SK-N-SH treated with all-trans-retinoic acid at 6 μM for 48 hours (cell line): ENCODE measurements at regions not wholly inside any gene's neighbourhood (a gene's known extent, or its start where the extent isn't known, plus 50 kb on each side); places are given as distances from the start of the nearest gene placed in this dataset.
"Not testable (repeated sequence)": the region's sequence is repeated elsewhere in the genome, so short reads cannot be mapped to it uniquely, and the experiment has no call there.

Experiments used
- ARNTL ChIP-seq: fragments of 450-650 bp; formaldehyde crosslinking; IDR thresholded peaks from 2 replicates; pipeline ENCODE4 v1.5.0; 2020; ENCODE audit warnings: low read depth, mild to moderate bottlenecking, moderate library complexity, borderline replicate concordance
- BACH2 ChIP-seq: fragments of 250-450 bp; sonication (Bioruptor Pico); IDR thresholded peaks from 2 replicates; pipeline ENCODE4 v1.9.0; 2021; ENCODE audit warnings: mild to moderate bottlenecking, borderline replicate concordance
- ISL1 ChIP-seq: fragments of 250-450 bp; sonication (Bioruptor Pico); IDR thresholded peaks from 2 replicates; pipeline ENCODE4 v2.1.2; 2022; ENCODE audit warnings: mild to moderate bottlenecking, moderate library complexity
- RARB ChIP-seq: fragments of 250-450 bp; sonication (Bioruptor Pico); IDR thresholded peaks from 2 replicates; pipeline ENCODE4 v1.8.0; 2021; ENCODE audit warnings: mild to moderate bottlenecking, moderate library complexity
- TCF4 ChIP-seq: fragments of 250-450 bp; sonication (Bioruptor Pico); IDR thresholded peaks from 2 replicates; pipeline ENCODE4 v1.8.0; 2021; ENCODE audit warnings: mild to moderate bottlenecking, moderate library complexity, borderline replicate concordance
- TOX ChIP-seq: fragments of 250-450 bp; sonication (Bioruptor Pico); IDR thresholded peaks from 2 replicates; pipeline ENCODE4 v1.8.0; 2021; ENCODE audit warnings: mild to moderate bottlenecking, moderate library complexity, borderline replicate concordance
- ZFP3 ChIP-seq: fragments of 250-450 bp; sonication (Bioruptor Pico); IDR thresholded peaks from 2 replicates; pipeline ENCODE4 v1.5.0; 2020; ENCODE audit warnings: mild to moderate bottlenecking, moderate library complexity
- TF ChIP-seq, protein P1 (sequence below): fragments of 250-450 bp; sonication (Bioruptor Pico); IDR thresholded peaks from 2 replicates; pipeline ENCODE4 v1.8.0; 2021; ENCODE audit warnings: low read depth, mild to moderate bottlenecking, moderate library complexity, borderline replicate concordance

DNA sequence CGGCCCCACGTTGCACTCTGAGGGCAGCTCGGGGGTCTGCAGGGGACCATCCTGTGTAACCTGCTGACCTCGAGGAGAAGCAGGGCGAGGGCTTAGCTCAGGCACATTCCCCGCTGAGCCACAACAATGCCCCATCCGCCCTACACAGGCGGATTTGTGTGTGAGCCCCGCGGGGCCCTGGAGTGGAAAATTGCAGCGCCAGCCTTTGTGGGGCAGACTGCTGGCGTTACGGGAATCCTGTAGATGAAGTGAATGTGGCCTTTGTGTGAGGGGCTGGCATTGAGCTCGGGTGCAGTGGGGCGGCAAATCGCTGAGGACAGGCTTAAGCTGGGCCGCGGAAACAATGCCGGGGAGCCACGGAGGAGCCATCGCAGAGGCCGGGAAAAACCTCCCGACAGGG is 3970.3 kb upstream of the TPTE start:
- TF ChIP-seq TOX (CRISPR knock-in tag); ZFP3 (CRISPR knock-in tag); TCF4; ISL1 (CRISPR knock-in tag); RARB; ARNTL (CRISPR knock-in tag); BACH2 (CRISPR knock-in tag): not testable (repeated sequence)
- TF ChIP-seq, protein P1, sequence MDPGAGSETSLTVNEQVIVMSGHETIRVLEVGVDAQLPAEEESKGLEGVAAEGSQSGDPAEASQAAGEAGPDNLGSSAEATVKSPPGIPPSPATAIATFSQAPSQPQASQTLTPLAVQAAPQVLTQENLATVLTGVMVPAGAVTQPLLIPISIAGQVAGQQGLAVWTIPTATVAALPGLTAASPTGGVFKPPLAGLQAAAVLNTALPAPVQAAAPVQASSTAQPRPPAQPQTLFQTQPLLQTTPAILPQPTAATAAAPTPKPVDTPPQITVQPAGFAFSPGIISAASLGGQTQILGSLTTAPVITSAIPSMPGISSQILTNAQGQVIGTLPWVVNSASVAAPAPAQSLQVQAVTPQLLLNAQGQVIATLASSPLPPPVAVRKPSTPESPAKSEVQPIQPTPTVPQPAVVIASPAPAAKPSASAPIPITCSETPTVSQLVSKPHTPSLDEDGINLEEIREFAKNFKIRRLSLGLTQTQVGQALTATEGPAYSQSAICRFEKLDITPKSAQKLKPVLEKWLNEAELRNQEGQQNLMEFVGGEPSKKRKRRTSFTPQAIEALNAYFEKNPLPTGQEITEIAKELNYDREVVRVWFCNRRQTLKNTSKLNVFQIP, result not testable (repeated sequence)
